ENCODE measurements at regions not wholly inside any gene's neighbourhood (a gene's known extent, or its start where the extent isn't known, plus 50 kb on each side); places are given as distances from the start of the nearest gene placed in this dataset.

DNA sequence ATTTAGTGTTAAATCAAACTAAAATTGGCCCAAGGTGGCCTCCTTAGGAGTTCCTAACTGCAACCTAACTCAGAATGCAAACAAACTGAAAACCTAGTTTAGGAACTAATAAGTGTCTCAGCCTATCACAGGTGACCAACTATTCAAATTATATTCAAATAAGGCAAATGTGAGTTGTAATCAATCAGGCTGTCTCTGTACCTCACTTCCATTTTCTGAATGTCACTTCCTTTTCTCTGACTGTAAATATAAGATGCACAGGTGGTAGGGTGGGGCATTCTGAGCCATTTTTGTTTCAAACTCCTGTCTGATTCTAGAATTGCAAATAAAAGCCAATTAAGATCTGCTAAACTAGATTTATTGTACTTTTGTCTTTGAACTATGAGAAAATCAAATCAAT lies 401.5 kb downstream of the PPP3CA start:
- no peaks in the 10 kb centered on the region for H3K27me3 Mint-ChIP-seq (ENCODE audit: low read depth)
- peaks cover 8% of the 10 kb centered on the region for H3K4me1 Mint-ChIP-seq
- peaks cover 26% of the 10 kb centered on the region for H3K9me3 Mint-ChIP-seq
- TF ChIP-seq NFYB (CRISPR knock-in tag; conservative IDR thresholded peaks at IDR 0.05; ENCODE audit: low read depth) (no peak), ATF1 (CRISPR knock-in tag; IDR thresholded peaks at IDR 0.05) (no peak)
- TF ChIP-seq, protein P1, sequence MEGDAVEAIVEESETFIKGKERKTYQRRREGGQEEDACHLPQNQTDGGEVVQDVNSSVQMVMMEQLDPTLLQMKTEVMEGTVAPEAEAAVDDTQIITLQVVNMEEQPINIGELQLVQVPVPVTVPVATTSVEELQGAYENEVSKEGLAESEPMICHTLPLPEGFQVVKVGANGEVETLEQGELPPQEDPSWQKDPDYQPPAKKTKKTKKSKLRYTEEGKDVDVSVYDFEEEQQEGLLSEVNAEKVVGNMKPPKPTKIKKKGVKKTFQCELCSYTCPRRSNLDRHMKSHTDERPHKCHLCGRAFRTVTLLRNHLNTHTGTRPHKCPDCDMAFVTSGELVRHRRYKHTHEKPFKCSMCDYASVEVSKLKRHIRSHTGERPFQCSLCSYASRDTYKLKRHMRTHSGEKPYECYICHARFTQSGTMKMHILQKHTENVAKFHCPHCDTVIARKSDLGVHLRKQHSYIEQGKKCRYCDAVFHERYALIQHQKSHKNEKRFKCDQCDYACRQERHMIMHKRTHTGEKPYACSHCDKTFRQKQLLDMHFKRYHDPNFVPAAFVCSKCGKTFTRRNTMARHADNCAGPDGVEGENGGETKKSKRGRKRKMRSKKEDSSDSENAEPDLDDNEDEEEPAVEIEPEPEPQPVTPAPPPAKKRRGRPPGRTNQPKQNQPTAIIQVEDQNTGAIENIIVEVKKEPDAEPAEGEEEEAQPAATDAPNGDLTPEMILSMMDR (IDR thresholded peaks at IDR 0.05) = no peak
- no peak for DNase-seq (ENCODE audit: low spot score)
- H3K36me3 Mint-ChIP-seq = no peaks in the 10 kb centered on the region
- no peak overlapping the region for H3K27ac Mint-ChIP-seq
- H3K4me3 Mint-ChIP-seq = no peak overlapping the region
- ChIA-PET POLR2A (no interaction called here), CTCF (no interaction called here)
- no peak for ATAC-seq

DNA sequence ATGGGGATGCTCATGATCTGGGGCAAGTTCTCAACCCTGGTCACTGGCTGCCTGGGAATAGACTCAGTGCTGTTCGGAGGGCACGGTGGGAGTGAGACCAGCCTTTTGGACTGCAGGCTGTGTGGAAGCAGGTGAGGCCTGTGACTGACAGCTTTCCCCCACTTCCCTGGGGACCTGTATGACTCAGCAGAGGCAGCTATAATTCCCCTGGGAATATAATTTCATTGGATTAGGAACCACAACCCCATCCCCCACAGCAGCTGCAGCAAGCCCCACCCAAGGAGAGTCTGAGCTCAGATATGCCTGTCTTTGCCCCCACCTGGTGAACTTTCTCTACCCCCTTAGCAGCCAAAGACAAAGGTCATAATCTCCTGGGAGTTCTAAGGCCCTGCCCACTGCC lies 408.6 kb downstream of the PPP3CA start:
- peaks cover 23% of the 10 kb centered on the region for H3K9me3 Mint-ChIP-seq
- no peaks in the 10 kb centered on the region for H3K27me3 Mint-ChIP-seq (ENCODE audit: low read depth)
- DNase-seq (ENCODE audit: low spot score) (no peak), ATAC-seq (peak; percentile 36; the same call in 1 of the 2 replicates)
- no peak overlapping the region for H3K4me3 Mint-ChIP-seq
- ChIA-PET POLR2A (no interaction called here), CTCF (no interaction called here)
- TF ChIP-seq OVOL2 (CRISPR knock-in tag; IDR thresholded peaks at IDR 0.05; ENCODE audit: borderline replicate concordance) (no peak), ZNF317 (CRISPR knock-in tag; IDR thresholded peaks at IDR 0.05; ENCODE audit: borderline replicate concordance, low read depth) (no peak), TCF7 (CRISPR knock-in tag; IDR thresholded peaks at IDR 0.05; ENCODE audit: low read depth) (no peak), EMX1 (CRISPR knock-in tag; IDR thresholded peaks at IDR 0.05) (no peak), TP53 (CRISPR knock-in tag; IDR thresholded peaks at IDR 0.05) (no peak), GABPB1 (CRISPR knock-in tag; IDR thresholded peaks at IDR 0.05) (no peak), MXD4 (CRISPR knock-in tag; IDR thresholded peaks at IDR 0.05; ENCODE audit: borderline replicate concordance) (no peak)
- no peak overlapping the region for H3K27ac Mint-ChIP-seq
- no peaks in the 10 kb centered on the region for H3K36me3 Mint-ChIP-seq
- no peaks in the 10 kb centered on the region for H3K4me1 Mint-ChIP-seq

- ChIA-PET CTCF (interaction anchor here (0.7 kb wide), 1 partner anchor 65 kb away, joined by 4 read pairs; no protein-coding TSS in a partner anchor), POLR2A (no interaction called here)
- ATAC-seq = no peak
- DNase-seq (ENCODE audit: low spot score) = no peak
- peaks cover 7% of the 10 kb centered on the region; the same call in 1 of the 2 replicates for H3K9me3 Mint-ChIP-seq
- H3K4me1 Mint-ChIP-seq = peaks cover 4% of the 10 kb centered on the region; the same call in 1 of the 2 replicates
- H3K27me3 Mint-ChIP-seq (ENCODE audit: low read depth) = no peaks in the 10 kb centered on the region
- no peak overlapping the region for H3K27ac Mint-ChIP-seq
- no peaks in the 10 kb centered on the region for H3K36me3 Mint-ChIP-seq
- no peak overlapping the region for H3K4me3 Mint-ChIP-seq
- no peak for TF ChIP-seq ARID4B (CRISPR knock-in tag; IDR thresholded peaks at IDR 0.05; ENCODE audit: borderline replicate concordance)
- no peak for TF ChIP-seq ATF6 (CRISPR knock-in tag; IDR thresholded peaks at IDR 0.05)
- TF ChIP-seq NFE2L1 (CRISPR knock-in tag; IDR thresholded peaks at IDR 0.05) = no peak
- TF ChIP-seq SOX15 (CRISPR knock-in tag; IDR thresholded peaks at IDR 0.05) = no peak
- TF ChIP-seq ZNF396 (CRISPR knock-in tag; IDR thresholded peaks at IDR 0.05; ENCODE audit: borderline replicate concordance) = no peak
- TF ChIP-seq, protein P2, sequence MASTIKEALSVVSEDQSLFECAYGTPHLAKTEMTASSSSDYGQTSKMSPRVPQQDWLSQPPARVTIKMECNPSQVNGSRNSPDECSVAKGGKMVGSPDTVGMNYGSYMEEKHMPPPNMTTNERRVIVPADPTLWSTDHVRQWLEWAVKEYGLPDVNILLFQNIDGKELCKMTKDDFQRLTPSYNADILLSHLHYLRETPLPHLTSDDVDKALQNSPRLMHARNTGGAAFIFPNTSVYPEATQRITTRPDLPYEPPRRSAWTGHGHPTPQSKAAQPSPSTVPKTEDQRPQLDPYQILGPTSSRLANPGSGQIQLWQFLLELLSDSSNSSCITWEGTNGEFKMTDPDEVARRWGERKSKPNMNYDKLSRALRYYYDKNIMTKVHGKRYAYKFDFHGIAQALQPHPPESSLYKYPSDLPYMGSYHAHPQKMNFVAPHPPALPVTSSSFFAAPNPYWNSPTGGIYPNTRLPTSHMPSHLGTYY (CRISPR knock-in tag; IDR thresholded peaks at IDR 0.05) = no peak
- no peak for TF ChIP-seq RORB (CRISPR knock-in tag; IDR thresholded peaks at IDR 0.05)
- TF ChIP-seq MYBL2 (CRISPR knock-in tag; IDR thresholded peaks at IDR 0.05) = no peak
- no peak for TF ChIP-seq SMAD4 (CRISPR knock-in tag; IDR thresholded peaks at IDR 0.05)
- no peak for TF ChIP-seq ZBTB43 (CRISPR knock-in tag; IDR thresholded peaks at IDR 0.05)
- TF ChIP-seq ZNF416 (CRISPR knock-in tag; IDR thresholded peaks at IDR 0.05) = no peak
- no peak for TF ChIP-seq GTF2I (CRISPR knock-in tag; conservative IDR thresholded peaks at IDR 0.05)
Measured at GRCh38 chr4:100936661-100937375, 410.5 kb downstream of the PPP3CA start.
